Stimulated activated CD4-positive, alpha-beta T cell treated with anti-CD3 and anti-CD28 coated beads, TNF-alpha, amount 100 ng/mL, for 48 hours (primary cell): ENCODE measurements at regions not wholly inside any gene's neighbourhood (a gene's known extent, or its start where the extent isn't known, plus 50 kb on each side); places are given as distances from the start of the nearest gene placed in this dataset.

Source experiments
- DNase-seq, 3 donors: peaks; one replicate each; pipeline ENCODE4 v3.0.0-alpha.2; 2020; ENCODE audit warnings: low read depth in 3 of 3

- no peak for DNase-seq
These were observed 311.3 kb downstream of the TNS1 start for GRCh38 chr2:217691516-217691915.

GRCh38 chr2:217689053-217689452, 313.7 kb downstream of the TNS1 start:
- no peak for DNase-seq

- no peak for DNase-seq
These were observed 314.3 kb downstream of the TNS1 start for GRCh38 chr2:217688494-217688893.

- no peak for DNase-seq
These were observed 315.0 kb downstream of the TNS1 start for GRCh38 chr2:217687771-217688170.

GRCh38 chr2:217685255-217685605, 317.6 kb downstream of the TNS1 start:
- no peak for DNase-seq

- DNase-seq = no peak
These were observed 318.2 kb downstream of the TNS1 start for GRCh38 chr2:217684431-217685254.

- no peak for DNase-seq
These were observed 319.5 kb downstream of the TNS1 start for GRCh38 chr2:217683106-217683870.

GRCh38 chr2:217681791-217682190, 321.0 kb downstream of the TNS1 start:
- no peak for DNase-seq

GRCh38 chr2:217680381-217680780, 322.4 kb downstream of the TNS1 start:
- DNase-seq = no peak

- DNase-seq = no peak
These were observed 329.2 kb downstream of the TNS1 start for GRCh38 chr2:217673627-217674026.

GRCh38 chr2:217672472-217672871, 330.3 kb downstream of the TNS1 start:
- no peak for DNase-seq

GRCh38 chr2:217671871-217672270, 330.9 kb downstream of the TNS1 start:
- no peak for DNase-seq

GRCh38 chr2:217671075-217671474, 331.7 kb downstream of the TNS1 start:
- no peak for DNase-seq

- DNase-seq = no peak
These were observed 333.0 kb downstream of the TNS1 start for GRCh38 chr2:217669831-217670230.

GRCh38 chr2:217667512-217667911, 335.3 kb downstream of the TNS1 start:
- no peak for DNase-seq

GRCh38 chr2:217667035-217667434, 335.8 kb downstream of the TNS1 start:
- DNase-seq = no peak

GRCh38 chr2:217666338-217666737, 336.5 kb downstream of the TNS1 start:
- no peak for DNase-seq

- no peak for DNase-seq
These were observed 338.0 kb downstream of the TNS1 start for GRCh38 chr2:217664761-217665160.

- no peak for DNase-seq
These were observed 339.7 kb downstream of the TNS1 start for GRCh38 chr2:217662984-217663602.

- DNase-seq = no peak
These were observed 341.4 kb downstream of the TNS1 start for GRCh38 chr2:217661378-217661777.

GRCh38 chr2:217660423-217660822, 342.4 kb downstream of the TNS1 start:
- no peak for DNase-seq

GRCh38 chr2:217658806-217659205, 344.0 kb downstream of the TNS1 start:
- DNase-seq = no peak

- no peak for DNase-seq
These were observed 345.5 kb downstream of the TNS1 start for GRCh38 chr2:217657252-217657651.
